Keratinocyte (primary cell): ENCODE measurements at regions not wholly inside any gene's neighbourhood (a gene's known extent, or its start where the extent isn't known, plus 50 kb on each side); places are given as distances from the start of the nearest gene placed in this dataset.

Experiments used
- DNase-seq: peaks from one replicate; pipeline ENCODE4 v3.0.0-alpha.2; 2011; ENCODE audit warnings: low read depth, missing footprints, low spot score
- FAIRE-seq: peaks from 2 replicates; lab custom pipeline; 2011; peaks lifted over from hg19 to GRCh38; lab: Jason Lieb, UNC
- H2AFZ ChIP-seq: 2 replicates; pipeline ENCODE4 v1.6.0; 2012; ENCODE audit warnings: low read length, control low read depth, inconsistent platforms; ENCODE audit not compliant: control insufficient read depth
- H3K27ac ChIP-seq: 2 replicates; pipeline ENCODE4 v1.5.1; 2011; ENCODE audit warnings: low read length; ENCODE audit not compliant: control insufficient read depth, insufficient read depth
- H3K27me3 ChIP-seq: 3 replicates; pipeline ENCODE4 v1.6.0; 2011; ENCODE audit warnings: low read length; ENCODE audit not compliant: control insufficient read depth, insufficient read depth; ENCODE audit errors: extremely low read depth
- H3K36me3 ChIP-seq, 2 experiments: 2 replicates in 1 of 2; 3 replicates in 1 of 2; pipeline ENCODE4 v1.5.1; 2011; ENCODE audit warnings: low read length in 2 of 2, mild to moderate bottlenecking in 1 of 2; ENCODE audit not compliant: control insufficient read depth in 2 of 2, insufficient read depth in 2 of 2; ENCODE audit errors: extremely low read depth in 1 of 2
- H3K4me1 ChIP-seq: 3 replicates; pipeline ENCODE4 v1.5.1; 2011; ENCODE audit warnings: low read length; ENCODE audit not compliant: control insufficient read depth, insufficient read depth; ENCODE audit errors: extremely low read depth
- H3K4me2 ChIP-seq: 3 replicates; pipeline ENCODE4 v1.6.0; 2011; ENCODE audit warnings: low read depth, low read length; ENCODE audit not compliant: control insufficient read depth, insufficient read depth; ENCODE audit errors: extremely low read depth
- H3K4me3 ChIP-seq, 3 experiments: fragments of 200-600 bp in 1 of 3; sonication (generic) in 1 of 3; 2 replicates in 2 of 3; 3 replicates in 1 of 3; pipeline ENCODE4 v1.5.1; 2011 to 2016; ENCODE audit warnings: low read length in 3 of 3, mild to moderate bottlenecking in 3 of 3, control low read depth in 2 of 3, inconsistent platforms in 1 of 3, low read depth in 1 of 3, mixed read lengths in 1 of 3, mixed run types in 1 of 3, moderate library complexity in 1 of 3; ENCODE audit not compliant: control insufficient read depth in 2 of 3, insufficient read depth in 2 of 3; ENCODE audit errors: extremely low read depth in 1 of 3
- H3K79me2 ChIP-seq: 2 replicates; pipeline ENCODE4 v1.6.0; 2012; ENCODE audit warnings: low read length; ENCODE audit not compliant: control insufficient read depth, insufficient read depth
- H3K9ac ChIP-seq: 3 replicates; pipeline ENCODE4 v1.6.0; 2011; ENCODE audit warnings: low read length; ENCODE audit not compliant: control insufficient read depth, insufficient read depth; ENCODE audit errors: extremely low read depth
- H3K9me1 ChIP-seq: 3 replicates; pipeline ENCODE4 v1.6.0; 2011; ENCODE audit warnings: low read length; ENCODE audit not compliant: control insufficient read depth, insufficient read depth; ENCODE audit errors: extremely low read depth
- H3K9me3 ChIP-seq: 2 replicates; pipeline ENCODE4 v1.5.1; 2012; ENCODE audit warnings: low read depth, low read length; ENCODE audit not compliant: control insufficient read depth
- H4K20me1 ChIP-seq: 3 replicates; pipeline ENCODE4 v1.6.0; 2011; ENCODE audit warnings: low read length; ENCODE audit not compliant: control insufficient read depth, insufficient read depth; ENCODE audit errors: extremely low read depth
- CTCF ChIP-seq, 3 experiments: IDR thresholded peaks in 1 of 3; conservative IDR thresholded peaks in 1 of 3; optimal IDR thresholded peaks in 1 of 3; 2 replicates in 2 of 3; 3 replicates in 1 of 3; pipeline versions ENCODE3 to v1.5.1; 2011; ENCODE audit warnings: low read length in 3 of 3, mild to moderate bottlenecking in 3 of 3, moderate library complexity in 2 of 3, control low read depth in 1 of 3, inconsistent platforms in 1 of 3; ENCODE audit not compliant: insufficient read depth in 2 of 3; ENCODE audit errors: extremely low read depth in 1 of 3
- EZH2 ChIP-seq: IDR thresholded peaks from one replicate; pipeline ENCODE4 v1.6.1; 2012; ENCODE audit warnings: inconsistent platforms, mild to moderate bottlenecking, low read length, moderate library complexity
- dilution Hi-C: fragments of 300-500 bp; cut with MboI; formaldehyde crosslinking; loops from one replicate; pipeline ENCODE4 v1.7.0; 2020; ENCODE audit warnings: low sequenced_read_pairs; ENCODE audit not compliant: extremely low pct_ligation_motif_present

GRCh38 chr12:115489253-115489652 is 788.2 kb downstream of the MED13L start:
- Histone ChIP-seq H3K27me3 (no peaks in the 10 kb centered on the region), H3K9ac (no peak overlapping the region), H3K9me1 (no peaks in the 10 kb centered on the region), H3K27ac (no peak overlapping the region), H3K4me2 (no peak overlapping the region), H3K4me1 (no peaks in the 10 kb centered on the region), H3K9me3 (no peaks in the 10 kb centered on the region), H3K36me3 (no peaks in the 10 kb centered on the region), H4K20me1 (no peaks in the 10 kb centered on the region), H3K79me2 (no peaks in the 10 kb centered on the region), H2AFZ (no peak overlapping the region), H3K4me3 (no peak overlapping the region)
- dilution Hi-C loops: no loop called here
- TF ChIP-seq CTCF (optimal IDR thresholded peaks at IDR 0.05 in 1 of 3, IDR thresholded peaks at IDR 0.05 in 1 of 3, conservative IDR thresholded peaks at IDR 0.05 in 1 of 3; ENCODE audit: extremely low read depth in 1 of 3, insufficient read depth in 2 of 3, low read length in 3 of 3) (no peak), EZH2 (no peak)
- no peak for DNase-seq
- no peak for FAIRE-seq

GRCh38 chr12:115485967-115486366 is 791.5 kb downstream of the MED13L start:
- Histone ChIP-seq H3K9ac (no peak overlapping the region), H3K27me3 (no peaks in the 10 kb centered on the region), H3K4me2 (no peak overlapping the region), H4K20me1 (no peaks in the 10 kb centered on the region), H3K36me3 (no peaks in the 10 kb centered on the region), H2AFZ (no peak overlapping the region), H3K79me2 (no peaks in the 10 kb centered on the region), H3K27ac (no peak overlapping the region), H3K4me3 (no peak overlapping the region), H3K4me1 (no peaks in the 10 kb centered on the region), H3K9me3 (no peaks in the 10 kb centered on the region), H3K9me1 (no peaks in the 10 kb centered on the region)
- dilution Hi-C loops: no loop called here
- DNase-seq (no peak), FAIRE-seq (no peak)
- TF ChIP-seq EZH2 (no peak), CTCF (optimal IDR thresholded peaks at IDR 0.05 in 1 of 3, IDR thresholded peaks at IDR 0.05 in 1 of 3, conservative IDR thresholded peaks at IDR 0.05 in 1 of 3; ENCODE audit: extremely low read depth in 1 of 3, insufficient read depth in 2 of 3, low read length in 3 of 3) (no peak)
